LoVo (cell line): ENCODE measurements at regions not wholly inside any gene's neighbourhood (a gene's known extent, or its start where the extent isn't known, plus 50 kb on each side); places are given as distances from the start of the nearest gene placed in this dataset.
"Not testable (repeated sequence)": the region's sequence is repeated elsewhere in the genome, so short reads cannot be mapped to it uniquely, and the experiment has no call there.

Experiments
- DNase-seq: peaks from one replicate; pipeline ENCODE4 v3.0.0-alpha.2; 2016; ENCODE audit warnings: low spot score

- no peak for DNase-seq
These were observed 123.5 kb upstream of the NDP start for GRCh38 chrX:44096666-44097065.

GRCh38 chrX:44094821-44095530 lies 121.8 kb upstream of the NDP start:
- no peak for DNase-seq

- DNase-seq: no peak
These were observed 120.2 kb upstream of the NDP start for GRCh38 chrX:44093431-44093830.

GRCh38 chrX:44092778-44093177 lies 119.6 kb upstream of the NDP start:
- no peak for DNase-seq

GRCh38 chrX:44088510-44089144 lies 115.4 kb upstream of the NDP start:
- no peak for DNase-seq

GRCh38 chrX:44085209-44085608 lies 112.0 kb upstream of the NDP start:
- DNase-seq: no peak

GRCh38 chrX:44082829-44083228 lies 109.6 kb upstream of the NDP start:
- DNase-seq: no peak

- DNase-seq: no peak
These were observed 106.9 kb upstream of the NDP start for GRCh38 chrX:44080083-44080482.

- DNase-seq: no peak
These were observed 99.4 kb upstream of the NDP start for GRCh38 chrX:44072631-44073030.

GRCh38 chrX:44071847-44072551 lies 98.8 kb upstream of the NDP start:
- peak; percentile 38 for DNase-seq

GRCh38 chrX:44071070-44071645 lies 98.0 kb upstream of the NDP start:
- no peak for DNase-seq

GRCh38 chrX:44068043-44068442 lies 94.9 kb upstream of the NDP start:
- DNase-seq: no peak

GRCh38 chrX:44063606-44064005 lies 90.4 kb upstream of the NDP start:
- DNase-seq: no peak

GRCh38 chrX:44062840-44063239 lies 89.7 kb upstream of the NDP start:
- no peak for DNase-seq

GRCh38 chrX:44061968-44062614 lies 88.9 kb upstream of the NDP start:
- no peak for DNase-seq

- no peak for DNase-seq
These were observed 87.0 kb upstream of the NDP start for GRCh38 chrX:44060221-44060620.

- no peak for DNase-seq
These were observed 85.1 kb upstream of the NDP start for GRCh38 chrX:44058339-44058738.

GRCh38 chrX:44055638-44056037 lies 82.4 kb upstream of the NDP start:
- no peak for DNase-seq

- DNase-seq: no peak
These were observed 81.8 kb upstream of the NDP start for GRCh38 chrX:44054863-44055601.

- not testable (repeated sequence) for DNase-seq
These were observed 71.9 kb upstream of the NDP start for GRCh38 chrX:44045106-44045505.

- DNase-seq: peak; percentile 13
These were observed 70.3 kb upstream of the NDP start for GRCh38 chrX:44043496-44043895.

- DNase-seq: no peak
These were observed 69.6 kb upstream of the NDP start for GRCh38 chrX:44042751-44043150.
